HT-29 (cell line): ENCODE measurements at regions not wholly inside any gene's neighbourhood (a gene's known extent, or its start where the extent isn't known, plus 50 kb on each side); places are given as distances from the start of the nearest gene placed in this dataset.
A peak's percentile ranks its signal among the peaks of the same experiment; 100 is the strongest.
"Not testable (repeated sequence)": the region's sequence is repeated elsewhere in the genome, so short reads cannot be mapped to it uniquely, and the experiment has no call there.

Source experiments
- DNase-seq: peaks from one replicate; pipeline ENCODE4 v3.0.0-alpha.2; 2015; ENCODE audit warnings: low spot score

GRCh38 chr9:12413986-12414385, 279.2 kb upstream of the TYRP1 start:
- DNase-seq = no peak

GRCh38 chr9:12414514-12414913, 278.7 kb upstream of the TYRP1 start:
- DNase-seq = no peak

- no peak for DNase-seq
Measured at GRCh38 chr9:12415361-12415760, 277.8 kb upstream of the TYRP1 start.

- no peak for DNase-seq
Measured at GRCh38 chr9:12416716-12417115, 276.5 kb upstream of the TYRP1 start.

- DNase-seq = no peak
Measured at GRCh38 chr9:12424243-12424642, 268.9 kb upstream of the TYRP1 start.

GRCh38 chr9:12425878-12426864, 267.0 kb upstream of the TYRP1 start:
- DNase-seq = peak; percentile 52

- no peak for DNase-seq
Measured at GRCh38 chr9:12439267-12439666, 253.9 kb upstream of the TYRP1 start.

GRCh38 chr9:12441080-12441479, 252.1 kb upstream of the TYRP1 start:
- not testable (repeated sequence) for DNase-seq

- DNase-seq = no peak
Measured at GRCh38 chr9:12441506-12441905, 251.7 kb upstream of the TYRP1 start.

GRCh38 chr9:12448246-12448645, 244.9 kb upstream of the TYRP1 start:
- DNase-seq = no peak

GRCh38 chr9:12457237-12457636, 235.9 kb upstream of the TYRP1 start:
- DNase-seq = no peak

- no peak for DNase-seq
Measured at GRCh38 chr9:12461763-12462460, 231.3 kb upstream of the TYRP1 start.

- DNase-seq = no peak
Measured at GRCh38 chr9:12462861-12463260, 230.3 kb upstream of the TYRP1 start.

GRCh38 chr9:12463641-12464040, 229.5 kb upstream of the TYRP1 start:
- no peak for DNase-seq

GRCh38 chr9:12464400-12464799, 228.8 kb upstream of the TYRP1 start:
- no peak for DNase-seq

- peak; percentile 66 for DNase-seq
Measured at GRCh38 chr9:12464910-12465512, 228.2 kb upstream of the TYRP1 start.

- no peak for DNase-seq
Measured at GRCh38 chr9:12469084-12469483, 224.1 kb upstream of the TYRP1 start.

- no peak for DNase-seq
Measured at GRCh38 chr9:12494411-12494810, 198.8 kb upstream of the TYRP1 start.

- DNase-seq = no peak
Measured at GRCh38 chr9:12497790-12498189, 195.4 kb upstream of the TYRP1 start.

GRCh38 chr9:12502520-12502919, 190.7 kb upstream of the TYRP1 start:
- DNase-seq = no peak

- DNase-seq = no peak
Measured at GRCh38 chr9:12503606-12504122, 189.5 kb upstream of the TYRP1 start.

- no peak for DNase-seq
Measured at GRCh38 chr9:12510551-12510950, 182.6 kb upstream of the TYRP1 start.
